ENCODE measurements at regions not wholly inside any gene's neighbourhood (a gene's known extent, or its start where the extent isn't known, plus 50 kb on each side); places are given as distances from the start of the nearest gene placed in this dataset.

GRCh38 chr20:60302875-60303274 lies 344.7 kb downstream of the CDH26 start:
- peaks cover 5% of the 10 kb centered on the region for H3K4me1 Mint-ChIP-seq (ENCODE audit: low read depth)
- H3K9me3 ChIP-seq (ENCODE audit: control insufficient read depth in 1 of 2, insufficient read depth in 1 of 2, low read length in 2 of 2), result no peaks in the 10 kb centered on the region
- H3K4me1 ChIP-seq (ENCODE audit: insufficient read depth, low read length), result no peaks in the 10 kb centered on the region
- ATAC-seq (ENCODE audit: poor library complexity), result no peak
- no peaks in the 10 kb centered on the region for H3K27me3 ChIP-seq (ENCODE audit: control insufficient read depth in 1 of 2, insufficient read depth in 2 of 2, low read length in 2 of 2)
- no peak overlapping the region for H3K27ac Mint-ChIP-seq
- H3K9me3 Mint-ChIP-seq, result no peaks in the 10 kb centered on the region
- TF ChIP-seq CTCF (IDR thresholded peaks at IDR 0.05), result no peak
- no peak overlapping the region for H3K4me3 Mint-ChIP-seq
- H3K4me3 ChIP-seq (ENCODE audit: low read length), result no peak overlapping the region
- no peaks in the 10 kb centered on the region for H3K36me3 ChIP-seq (ENCODE audit: insufficient read depth, low read length)
- no peaks in the 10 kb centered on the region for H3K36me3 Mint-ChIP-seq (ENCODE audit: low read depth)
- intact Hi-C loops (cut with DNase I, micrococcal nuclease), result no loop called here
- no peak overlapping the region for H3K27ac ChIP-seq (ENCODE audit: low read depth in 1 of 2, low read length in 2 of 2)
- POLR2A ChIA-PET, result no interaction called here
- DNase-seq, result no peak
- CTCF ChIA-PET, result no interaction called here
- H3K27me3 Mint-ChIP-seq, result no peaks in the 10 kb centered on the region

GRCh38 chr20:60304026-60304590 lies 345.9 kb downstream of the CDH26 start:
- CTCF ChIA-PET, result no interaction called here
- Mint-ChIP-seq H3K4me3 (no peak overlapping the region), H3K9me3 (no peaks in the 10 kb centered on the region), H3K36me3 (ENCODE audit: low read depth) (no peaks in the 10 kb centered on the region), H3K4me1 (ENCODE audit: low read depth) (peaks cover 5% of the 10 kb centered on the region), H3K27me3 (no peaks in the 10 kb centered on the region), H3K27ac (no peak overlapping the region)
- POLR2A ChIA-PET, result no interaction called here
- ATAC-seq (ENCODE audit: poor library complexity), result no peak
- Histone ChIP-seq H3K9me3 (ENCODE audit: control insufficient read depth in 1 of 2, insufficient read depth in 1 of 2, low read length in 2 of 2) (peaks cover 0 to 5% of the 10 kb centered on the region in 2 experiments), H3K4me1 (ENCODE audit: insufficient read depth, low read length) (no peaks in the 10 kb centered on the region), H3K27me3 (ENCODE audit: control insufficient read depth in 1 of 2, insufficient read depth in 2 of 2, low read length in 2 of 2) (no peaks in the 10 kb centered on the region), H3K27ac (ENCODE audit: low read depth in 1 of 2, low read length in 2 of 2) (no peak overlapping the region), H3K4me3 (ENCODE audit: low read length) (no peak overlapping the region), H3K36me3 (ENCODE audit: insufficient read depth, low read length) (no peaks in the 10 kb centered on the region)
- intact Hi-C loops (cut with DNase I, micrococcal nuclease), result no loop called here
- DNase-seq, result no peak
- TF ChIP-seq CTCF (IDR thresholded peaks at IDR 0.05), result no peak

- H3K36me3 Mint-ChIP-seq (ENCODE audit: low read depth), result no peaks in the 10 kb centered on the region
- intact Hi-C loops (cut with DNase I, micrococcal nuclease), result no loop called here
- no peak overlapping the region for H3K27ac Mint-ChIP-seq
- H3K27me3 Mint-ChIP-seq, result no peaks in the 10 kb centered on the region
- DNase-seq, result no peak
- peaks cover 0 to 5% of the 10 kb centered on the region in 2 experiments for H3K9me3 ChIP-seq (ENCODE audit: control insufficient read depth in 1 of 2, insufficient read depth in 1 of 2, low read length in 2 of 2)
- H3K9me3 Mint-ChIP-seq, result no peaks in the 10 kb centered on the region
- no peaks in the 10 kb centered on the region for H3K27me3 ChIP-seq (ENCODE audit: control insufficient read depth in 1 of 2, insufficient read depth in 2 of 2, low read length in 2 of 2)
- no peaks in the 10 kb centered on the region for H3K4me1 ChIP-seq (ENCODE audit: insufficient read depth, low read length)
- POLR2A ChIA-PET, result no interaction called here
- TF ChIP-seq CTCF (IDR thresholded peaks at IDR 0.05), result no peak
- peaks cover 5% of the 10 kb centered on the region for H3K4me1 Mint-ChIP-seq (ENCODE audit: low read depth)
- no peaks in the 10 kb centered on the region for H3K36me3 ChIP-seq (ENCODE audit: insufficient read depth, low read length)
- no peak overlapping the region for H3K27ac ChIP-seq (ENCODE audit: low read depth in 1 of 2, low read length in 2 of 2)
- H3K4me3 ChIP-seq (ENCODE audit: low read length), result no peak overlapping the region
- H3K4me3 Mint-ChIP-seq, result no peak overlapping the region
- CTCF ChIA-PET, result no interaction called here
- ATAC-seq (ENCODE audit: poor library complexity), result no peak
Observed at GRCh38 chr20:60304931-60305330, 346.7 kb downstream of the CDH26 start.

Data from CD4-positive, alpha-beta T cell (primary cell).